NCI-H748 (cell line): ENCODE measurements at regions not wholly inside any gene's neighbourhood (a gene's known extent, or its start where the extent isn't known, plus 50 kb on each side); places are given as distances from the start of the nearest gene placed in this dataset.
A peak's percentile ranks its signal among the peaks of the same experiment; 100 is the strongest.
"Not testable (repeated sequence)": the region's sequence is repeated elsewhere in the genome, so short reads cannot be mapped to it uniquely, and the experiment has no call there.

Source experiments
- DNase-seq: peaks from one replicate; lab custom pipeline; 2025; ENCODE audit not compliant: unreplicated experiment; lab: John Stamatoyannopoulos, UW

DNA sequence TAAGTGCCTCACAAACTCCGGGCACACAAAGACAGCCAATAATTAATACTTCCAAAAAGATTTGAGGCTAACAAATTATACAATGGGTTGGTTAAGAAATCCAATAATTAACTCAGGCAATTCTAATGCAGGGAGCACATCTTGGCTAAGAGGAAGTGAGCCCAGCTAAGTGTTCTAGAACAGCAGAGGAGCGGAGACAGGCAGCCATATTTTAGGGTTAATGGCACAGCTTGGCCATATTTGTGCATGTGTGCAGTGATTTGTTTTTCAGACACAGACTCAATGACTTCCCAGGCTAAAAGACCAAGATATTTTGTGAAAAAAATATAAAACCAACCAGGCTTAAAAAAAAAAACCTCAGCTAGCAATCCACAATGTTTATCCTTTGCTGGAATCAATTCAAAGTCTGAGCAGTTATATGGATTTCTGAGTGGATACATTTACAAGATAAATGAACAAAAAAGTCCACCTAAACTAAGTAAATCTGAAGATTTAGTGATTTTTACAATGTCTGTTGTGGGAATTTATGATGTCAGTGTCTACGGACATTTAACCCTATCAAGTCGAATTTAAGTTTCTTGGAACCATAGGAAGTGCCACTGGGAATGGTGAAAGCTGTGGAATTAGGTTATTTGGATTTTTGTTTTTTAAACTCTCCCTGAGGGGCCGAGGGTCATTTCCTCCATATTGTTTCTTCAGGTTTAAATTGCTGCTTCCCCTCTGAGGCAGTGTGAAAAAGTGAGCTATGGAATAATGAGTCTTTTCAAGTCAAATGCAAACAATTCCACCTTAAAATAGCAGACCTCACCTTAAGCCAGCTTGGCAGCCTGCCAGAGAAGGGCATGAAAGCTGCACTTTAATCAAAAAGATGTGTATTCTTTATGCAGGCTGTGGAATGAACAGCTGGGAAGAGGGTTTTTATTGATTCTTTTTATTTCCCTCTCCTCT, 413.7 kb upstream of the TBL1XR1 start:
- peak; percentile 97 for DNase-seq

GRCh38 chr3:177611752-177612334, 414.6 kb upstream of the TBL1XR1 start:
- DNase-seq: peak; percentile 64

GRCh38 chr3:177613901-177614300, 416.6 kb upstream of the TBL1XR1 start:
- no peak for DNase-seq

- peak; percentile 89 for DNase-seq
These were observed 417.7 kb upstream of the TBL1XR1 start for GRCh38 chr3:177615015-177615414.

- DNase-seq: no peak
These were observed 421.8 kb upstream of the TBL1XR1 start for GRCh38 chr3:177618873-177619733.

DNA sequence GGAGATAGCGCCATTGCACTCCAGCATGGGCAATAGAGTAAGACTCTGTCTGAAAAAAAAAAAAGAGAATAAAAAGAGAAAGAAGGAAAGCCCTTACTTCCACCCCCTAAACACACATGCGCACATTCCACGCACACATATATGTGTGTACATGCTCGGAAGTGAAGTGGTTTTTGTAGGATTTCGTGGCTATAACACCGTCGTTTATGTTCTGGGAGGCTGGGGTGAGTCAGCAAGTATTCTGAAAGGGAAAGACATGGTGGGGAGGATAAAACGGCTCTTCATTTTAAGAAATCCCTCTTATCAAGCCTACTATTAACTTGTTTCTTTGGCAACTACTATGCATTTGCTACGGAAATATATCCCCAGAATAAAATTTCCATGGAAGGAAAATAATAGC, 422.8 kb upstream of the TBL1XR1 start:
- DNase-seq: no peak

DNA sequence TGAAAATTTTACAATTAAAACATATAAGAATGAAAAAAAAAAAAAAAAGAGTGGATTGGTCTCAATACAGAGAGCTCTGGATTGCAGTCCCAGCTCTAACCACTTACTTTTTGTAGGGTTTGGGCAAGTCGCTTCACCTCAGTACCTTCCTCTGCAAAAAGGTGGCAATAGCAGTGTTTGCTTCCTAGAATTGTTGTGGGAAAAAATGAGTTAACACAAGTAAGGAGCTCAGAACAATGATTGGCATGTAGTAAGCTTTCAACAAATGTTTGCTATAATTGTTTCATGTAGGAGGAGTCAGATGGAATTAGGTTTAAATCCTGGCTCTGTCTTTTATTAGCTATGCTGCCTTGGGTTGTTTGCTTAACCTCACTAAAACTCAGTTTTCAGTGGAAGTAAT, 425.2 kb upstream of the TBL1XR1 start:
- DNase-seq: peak; percentile 4

- no peak for DNase-seq
These were observed 425.8 kb upstream of the TBL1XR1 start for GRCh38 chr3:177622982-177623617.

DNA sequence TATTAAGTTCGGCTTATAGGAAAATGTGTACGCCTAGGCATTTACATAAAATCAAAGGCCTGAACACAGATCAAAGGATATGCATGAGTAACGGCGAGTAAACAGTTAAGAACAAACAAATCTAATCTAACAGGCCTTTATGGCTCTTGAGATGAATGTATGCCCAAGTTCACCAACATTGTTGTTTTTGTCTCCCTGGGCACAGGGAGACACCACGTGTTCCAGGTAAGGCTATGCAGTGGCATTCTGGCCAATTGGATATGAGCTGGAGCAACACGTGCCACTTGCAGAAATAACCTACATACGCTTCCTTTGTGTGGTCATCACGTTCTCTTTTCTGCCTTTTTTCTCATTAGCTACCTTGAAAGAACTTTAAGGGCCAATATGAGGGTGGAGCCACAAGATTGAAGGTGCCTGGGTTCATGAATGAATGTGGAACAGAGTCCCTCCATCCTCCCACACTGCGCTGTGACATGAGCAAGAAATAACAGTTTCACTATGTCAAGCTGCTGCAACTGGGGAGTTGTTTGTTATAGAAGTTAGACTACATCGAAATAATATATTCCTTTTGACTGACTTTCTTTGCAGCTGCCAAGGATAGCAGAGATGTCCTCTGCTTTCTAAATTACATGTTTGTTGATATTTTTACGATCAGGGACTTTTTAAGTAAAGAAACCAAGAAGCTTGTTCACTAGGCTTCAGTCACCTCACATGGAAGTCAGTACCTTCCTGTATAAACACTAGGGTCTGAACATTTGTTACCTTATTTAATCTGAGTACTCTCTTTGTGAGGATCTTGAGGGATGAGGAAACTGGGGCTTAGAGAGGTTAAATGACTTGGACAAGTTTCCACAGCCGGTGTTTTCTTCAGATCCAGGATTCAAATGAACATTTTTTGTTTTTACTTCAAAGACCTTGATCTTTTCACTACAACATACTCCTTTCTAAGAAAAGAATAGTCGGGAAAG, 427.5 kb upstream of the TBL1XR1 start:
- no peak for DNase-seq

- DNase-seq: no peak
These were observed 428.8 kb upstream of the TBL1XR1 start for GRCh38 chr3:177626045-177626444.

DNA sequence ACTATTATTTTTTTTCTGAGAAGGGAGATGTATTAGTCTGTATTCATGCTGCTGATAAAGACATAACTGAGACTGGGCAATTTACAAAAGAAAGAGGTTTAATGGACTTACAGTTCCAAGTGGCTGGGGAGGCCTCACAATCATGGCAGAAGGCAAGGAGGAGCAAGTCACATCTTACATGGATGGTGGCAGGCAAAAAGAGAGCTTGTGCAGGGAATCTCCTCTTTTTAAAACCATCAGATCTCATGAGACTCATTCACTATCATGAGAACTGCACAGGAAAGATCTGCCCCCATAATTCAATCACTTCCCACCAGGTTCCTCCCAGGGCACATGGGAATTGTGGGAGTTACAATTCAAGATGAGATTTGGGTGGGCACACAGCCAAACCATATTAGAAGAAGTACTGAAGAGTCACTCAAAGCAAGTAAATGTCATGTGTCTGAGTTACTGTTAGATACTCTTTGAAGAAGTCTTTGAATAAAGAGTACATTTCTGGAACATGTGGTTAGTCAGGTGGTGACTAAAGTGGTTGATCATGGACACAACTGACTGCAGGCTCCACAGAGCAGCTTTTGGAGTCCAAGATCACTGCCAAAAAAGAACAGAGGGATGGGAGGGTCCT, 430.9 kb upstream of the TBL1XR1 start:
- DNase-seq: not testable (repeated sequence)

DNA sequence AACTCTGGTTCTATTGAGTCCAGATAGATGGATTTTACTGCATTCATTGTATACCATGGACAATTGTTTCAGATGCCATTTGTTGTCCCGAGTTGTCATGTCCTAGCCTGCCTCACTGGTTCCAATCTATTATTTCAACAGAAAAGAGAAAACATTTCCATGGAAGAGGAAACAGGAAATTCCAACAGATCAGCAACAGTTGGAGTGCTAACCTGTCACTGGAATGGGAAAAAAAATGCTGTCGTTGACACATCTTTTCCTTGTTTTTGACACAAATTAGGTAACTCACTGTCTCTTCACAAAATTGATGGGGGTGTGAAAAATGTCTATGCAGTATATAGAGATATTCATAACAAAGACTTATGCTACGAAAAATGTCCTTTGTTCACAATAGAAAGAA, 432.0 kb upstream of the TBL1XR1 start:
- DNase-seq: no peak

GRCh38 chr3:177633671-177634207, 436.5 kb upstream of the TBL1XR1 start:
- no peak for DNase-seq

GRCh38 chr3:177635601-177636106, 438.4 kb upstream of the TBL1XR1 start:
- DNase-seq: not testable (repeated sequence)

DNA sequence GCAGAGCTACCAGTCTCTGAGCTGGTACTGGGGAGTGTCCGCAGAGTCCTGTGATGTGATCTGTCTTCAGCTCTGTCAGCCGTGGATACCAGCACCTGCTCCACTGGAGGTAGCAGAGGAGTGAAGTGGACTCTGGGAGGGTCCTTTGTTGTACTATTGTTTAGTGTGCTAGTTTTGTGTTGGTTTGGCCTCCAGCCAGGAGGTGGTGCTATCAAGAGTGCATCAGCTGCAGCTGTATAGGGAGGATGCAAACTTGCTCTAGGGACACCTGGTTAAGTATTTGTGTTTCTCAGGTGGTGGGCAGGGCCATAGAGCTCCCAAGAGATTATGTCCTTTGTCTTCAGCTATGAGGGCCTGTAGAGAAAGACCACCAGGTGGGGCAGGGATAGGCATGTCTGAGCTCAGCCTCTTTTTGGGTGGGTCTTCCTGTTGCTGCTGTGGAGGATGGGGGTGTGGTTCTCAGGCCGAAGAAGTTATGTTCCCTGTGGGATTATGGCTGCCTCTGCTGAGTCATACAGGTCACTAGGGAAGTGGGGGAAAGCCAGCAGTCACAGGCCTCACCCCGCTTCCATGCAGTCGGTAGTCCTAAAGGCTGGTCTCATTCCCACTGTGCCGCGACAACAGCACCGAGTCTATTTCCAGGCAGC, 443.2 kb upstream of the TBL1XR1 start:
- peak; percentile 90 for DNase-seq

DNA sequence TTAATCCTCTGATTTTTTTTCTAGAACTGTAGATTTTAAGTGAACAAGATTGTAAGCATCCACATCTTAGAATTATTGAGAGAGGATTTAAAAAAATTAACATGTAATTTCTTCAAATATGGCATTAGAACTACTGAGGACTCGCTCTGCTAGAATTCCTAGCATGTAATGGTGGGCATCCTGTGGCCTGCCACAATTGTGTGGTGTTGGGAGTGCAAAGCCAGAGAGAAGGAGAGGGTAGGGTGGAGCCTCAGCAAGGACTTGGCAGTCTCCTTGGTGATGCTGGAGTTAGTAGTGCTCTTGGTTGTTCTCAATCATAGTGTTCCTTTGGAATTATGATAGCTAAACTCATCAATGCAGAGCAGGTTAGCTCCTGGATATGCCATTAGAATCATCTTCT, 443.9 kb upstream of the TBL1XR1 start:
- DNase-seq: no peak

- no peak for DNase-seq
These were observed 444.9 kb upstream of the TBL1XR1 start for GRCh38 chr3:177642042-177642803.

- DNase-seq: no peak
These were observed 445.5 kb upstream of the TBL1XR1 start for GRCh38 chr3:177642804-177643125.
